ENCODE measurements at regions not wholly inside any gene's neighbourhood (a gene's known extent, or its start where the extent isn't known, plus 50 kb on each side); places are given as distances from the start of the nearest gene placed in this dataset.
A peak's percentile ranks its signal among the peaks of the same experiment; 100 is the strongest.

GRCh38 chr20:59508729-59509128, 95.6 kb upstream of the PHACTR3 start:
- no peak for DNase-seq

- DNase-seq = no peak
These were observed 91.7 kb upstream of the PHACTR3 start for GRCh38 chr20:59512651-59513050.

GRCh38 chr20:59514554-59514953, 89.8 kb upstream of the PHACTR3 start:
- DNase-seq = no peak

- DNase-seq = no peak
These were observed 89.1 kb upstream of the PHACTR3 start for GRCh38 chr20:59515013-59515905.

GRCh38 chr20:59515906-59516209, 88.5 kb upstream of the PHACTR3 start:
- no peak for DNase-seq

- DNase-seq = peak; percentile 44
These were observed 85.2 kb upstream of the PHACTR3 start for GRCh38 chr20:59518881-59519706.

- no peak for DNase-seq
These were observed 84.7 kb upstream of the PHACTR3 start for GRCh38 chr20:59519707-59520014.

- DNase-seq = no peak
These were observed 83.5 kb upstream of the PHACTR3 start for GRCh38 chr20:59520814-59521213.

- peak; percentile 6 for DNase-seq
These were observed 78.7 kb upstream of the PHACTR3 start for GRCh38 chr20:59525500-59526241.

GRCh38 chr20:59526242-59527225, 77.8 kb upstream of the PHACTR3 start:
- no peak for DNase-seq

- no peak for DNase-seq
These were observed 73.6 kb upstream of the PHACTR3 start for GRCh38 chr20:59530782-59531181.

GRCh38 chr20:59537991-59538390, 66.3 kb upstream of the PHACTR3 start:
- no peak for DNase-seq

GRCh38 chr20:59547596-59547995, 56.7 kb upstream of the PHACTR3 start:
- no peak for DNase-seq

Measured in CD4-positive, alpha-beta T cell treated with Interleukin-10 for 1 hour (primary cell).